ENCODE measurements at regions not wholly inside any gene's neighbourhood (a gene's known extent, or its start where the extent isn't known, plus 50 kb on each side); places are given as distances from the start of the nearest gene placed in this dataset.

GRCh38 chr6:48401016-48401415 is 290.0 kb upstream of the PTCHD4 start:
- TF ChIP-seq EZH2phosphoT487 (IDR thresholded peaks at IDR 0.05; ENCODE audit: borderline replicate concordance, low read length) = no peak
- TF ChIP-seq CTCF (conservative IDR thresholded peaks at IDR 0.05; ENCODE audit: low read depth, low read length) = no peak
- no peak for TF ChIP-seq EZH2 (IDR thresholded peaks at IDR 0.05; ENCODE audit: low read length, unreplicated experiment)

All from PC-3 (cell line).